ENCODE measurements at regions not wholly inside any gene's neighbourhood (a gene's known extent, or its start where the extent isn't known, plus 50 kb on each side); places are given as distances from the start of the nearest gene placed in this dataset.
"Not testable (repeated sequence)": the region's sequence is repeated elsewhere in the genome, so short reads cannot be mapped to it uniquely, and the experiment has no call there.

- not testable (repeated sequence) for DNase-seq
Measured at GRCh38 chr21:9246010-9246409, 1275.4 kb upstream of the TPTE start.

GRCh38 chr21:9246481-9247289, 1274.7 kb upstream of the TPTE start:
- DNase-seq = peak in 1 of 2 donors; percentile 1

- DNase-seq = not testable (repeated sequence)
Measured at GRCh38 chr21:9247290-9247613, 1274.1 kb upstream of the TPTE start.

- not testable (repeated sequence) for DNase-seq
Measured at GRCh38 chr21:9247616-9248317, 1273.6 kb upstream of the TPTE start.

Measured in CD4-positive, alpha-beta T cell treated with Interferon alpha-2 for 1 hour (primary cell).